Breast epithelium (tissue), 3 donors: ENCODE measurements at regions not wholly inside any gene's neighbourhood (a gene's known extent, or its start where the extent isn't known, plus 50 kb on each side); places are given as distances from the start of the nearest gene placed in this dataset.

Experiments
- POLR2A ChIP-seq: fragments of 450-650 bp; IDR thresholded peaks from one replicate; pipeline ENCODE4 v1.6.1; 2016; ENCODE audit warnings: antibody characterized with exemption, mild to moderate bottlenecking, moderate library complexity
- POLR2AphosphoS5 ChIP-seq, 3 donors: sonication (generic); formaldehyde crosslinking; IDR thresholded peaks; one replicate each; pipeline ENCODE4 v1.6.1; 2017; ENCODE audit warnings: antibody characterized with exemption in 3 of 3
- TF ChIP-seq, protein P1 (sequence below), 3 donors: fragments of 450-650 bp; IDR thresholded peaks; one replicate each; pipeline ENCODE4 v1.5.1; 2016 to 2017; ENCODE audit warnings: antibody characterized with exemption in 3 of 3, mild to moderate bottlenecking in 3 of 3, moderate library complexity in 3 of 3

- TF ChIP-seq, protein P1, sequence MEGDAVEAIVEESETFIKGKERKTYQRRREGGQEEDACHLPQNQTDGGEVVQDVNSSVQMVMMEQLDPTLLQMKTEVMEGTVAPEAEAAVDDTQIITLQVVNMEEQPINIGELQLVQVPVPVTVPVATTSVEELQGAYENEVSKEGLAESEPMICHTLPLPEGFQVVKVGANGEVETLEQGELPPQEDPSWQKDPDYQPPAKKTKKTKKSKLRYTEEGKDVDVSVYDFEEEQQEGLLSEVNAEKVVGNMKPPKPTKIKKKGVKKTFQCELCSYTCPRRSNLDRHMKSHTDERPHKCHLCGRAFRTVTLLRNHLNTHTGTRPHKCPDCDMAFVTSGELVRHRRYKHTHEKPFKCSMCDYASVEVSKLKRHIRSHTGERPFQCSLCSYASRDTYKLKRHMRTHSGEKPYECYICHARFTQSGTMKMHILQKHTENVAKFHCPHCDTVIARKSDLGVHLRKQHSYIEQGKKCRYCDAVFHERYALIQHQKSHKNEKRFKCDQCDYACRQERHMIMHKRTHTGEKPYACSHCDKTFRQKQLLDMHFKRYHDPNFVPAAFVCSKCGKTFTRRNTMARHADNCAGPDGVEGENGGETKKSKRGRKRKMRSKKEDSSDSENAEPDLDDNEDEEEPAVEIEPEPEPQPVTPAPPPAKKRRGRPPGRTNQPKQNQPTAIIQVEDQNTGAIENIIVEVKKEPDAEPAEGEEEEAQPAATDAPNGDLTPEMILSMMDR (IDR thresholded peaks at IDR 0.05): no peak
- TF ChIP-seq POLR2AphosphoS5 (IDR thresholded peaks at IDR 0.05) (no peak), POLR2A (no peak)
Measured at GRCh38 chr5:43773478-43773844, 170.5 kb downstream of the NNT start.
